Prostate gland (tissue), 2 donors: ENCODE measurements at regions not wholly inside any gene's neighbourhood (a gene's known extent, or its start where the extent isn't known, plus 50 kb on each side); places are given as distances from the start of the nearest gene placed in this dataset.

Source experiments
- POLR2A ChIP-seq: fragments of 450-650 bp; IDR thresholded peaks from one replicate; pipeline ENCODE4 v1.6.1; 2016; ENCODE audit warnings: antibody characterized with exemption, mild to moderate bottlenecking
- POLR2AphosphoS5 ChIP-seq: sonication (generic); formaldehyde crosslinking; IDR thresholded peaks from one replicate; pipeline ENCODE4 v1.6.1; 2017; ENCODE audit warnings: antibody characterized with exemption
- TF ChIP-seq, protein P1 (sequence below), 4 experiments: fragments of 200-600 bp in 2 of 4; fragments of 450-650 bp in 2 of 4; sonication (generic) in 2 of 4; IDR thresholded peaks; 1 replicate in 3 of 4; 2 replicates in 1 of 4; pipeline ENCODE4 v1.5.1; 2016 to 2019; ENCODE audit warnings: antibody characterized with exemption in 4 of 4, mild to moderate bottlenecking in 2 of 4, moderate library complexity in 2 of 4

DNA sequence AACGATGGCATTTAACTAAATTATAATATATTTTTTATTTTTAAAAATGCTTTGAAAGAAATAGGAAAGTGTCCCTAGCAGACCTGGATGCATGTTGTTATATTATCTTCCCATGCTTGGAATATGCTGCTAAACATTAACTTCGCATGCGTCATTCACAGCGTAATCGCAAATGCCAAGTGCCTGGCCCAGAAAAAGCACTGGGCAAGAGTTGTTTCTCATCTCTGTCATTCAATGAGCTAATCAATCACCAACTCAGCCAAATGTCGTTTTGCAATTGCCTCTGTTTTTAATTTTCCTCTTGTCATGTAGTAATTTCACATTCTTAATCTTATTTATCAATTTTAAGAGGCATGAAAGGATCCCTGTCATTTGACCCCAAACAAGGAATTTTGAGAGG is 1421.9 kb downstream of the BRD1 start:
- TF ChIP-seq, protein P1, sequence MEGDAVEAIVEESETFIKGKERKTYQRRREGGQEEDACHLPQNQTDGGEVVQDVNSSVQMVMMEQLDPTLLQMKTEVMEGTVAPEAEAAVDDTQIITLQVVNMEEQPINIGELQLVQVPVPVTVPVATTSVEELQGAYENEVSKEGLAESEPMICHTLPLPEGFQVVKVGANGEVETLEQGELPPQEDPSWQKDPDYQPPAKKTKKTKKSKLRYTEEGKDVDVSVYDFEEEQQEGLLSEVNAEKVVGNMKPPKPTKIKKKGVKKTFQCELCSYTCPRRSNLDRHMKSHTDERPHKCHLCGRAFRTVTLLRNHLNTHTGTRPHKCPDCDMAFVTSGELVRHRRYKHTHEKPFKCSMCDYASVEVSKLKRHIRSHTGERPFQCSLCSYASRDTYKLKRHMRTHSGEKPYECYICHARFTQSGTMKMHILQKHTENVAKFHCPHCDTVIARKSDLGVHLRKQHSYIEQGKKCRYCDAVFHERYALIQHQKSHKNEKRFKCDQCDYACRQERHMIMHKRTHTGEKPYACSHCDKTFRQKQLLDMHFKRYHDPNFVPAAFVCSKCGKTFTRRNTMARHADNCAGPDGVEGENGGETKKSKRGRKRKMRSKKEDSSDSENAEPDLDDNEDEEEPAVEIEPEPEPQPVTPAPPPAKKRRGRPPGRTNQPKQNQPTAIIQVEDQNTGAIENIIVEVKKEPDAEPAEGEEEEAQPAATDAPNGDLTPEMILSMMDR (IDR thresholded peaks at IDR 0.05): no peak
- TF ChIP-seq POLR2A (no peak), POLR2AphosphoS5 (no peak)
